H1 (cell line): ENCODE measurements at regions not wholly inside any gene's neighbourhood (a gene's known extent, or its start where the extent isn't known, plus 50 kb on each side); places are given as distances from the start of the nearest gene placed in this dataset.

Experiments used
- CTCF ChIA-PET: fragments of 300-600 bp; sonication (Branson Sonifier 250); formaldehyde crosslinking; loops from one replicate; lab custom pipeline; 2021; ENCODE audit not compliant: partially characterized antibody; lab: Charles Lee
- POLR2A ChIA-PET: fragments of 300-600 bp; sonication (Branson Sonifier 250); formaldehyde crosslinking; loops from one replicate; lab custom pipeline; 2021; ENCODE audit warnings: inconsistent platforms; ENCODE audit not compliant: partially characterized antibody; lab: Charles Lee
- DNase-seq, 2 experiments: peaks; one replicate each; pipeline versions ENCODE4 v3.0.0 to v3.0.0-alpha.2; 2010 to 2022; ENCODE audit warnings: low spot score in 2 of 2, low read depth in 1 of 2, mixed read lengths in 1 of 2
- FAIRE-seq: peaks from 2 replicates; lab custom pipeline; 2011; peaks lifted over from hg19 to GRCh38; lab: Jason Lieb, UNC
- H2AFZ ChIP-seq: 2 replicates; pipeline ENCODE4 v1.8.1; 2012; ENCODE audit warnings: low read length, inconsistent platforms
- H2AK5ac ChIP-seq: 2 replicates; pipeline ENCODE4 v1.6.1; 2013; ENCODE audit warnings: low read depth, low read length
- H2BK120ac ChIP-seq: replicated peaks from 2 replicates; pipeline ENCODE3; 2013; ENCODE audit warnings: low read depth, low read length, inconsistent platforms
- H2BK12ac ChIP-seq: 2 replicates; pipeline ENCODE4 v1.6.1; 2013; ENCODE audit warnings: low read depth, low read length
- H2BK15ac ChIP-seq: 2 replicates; pipeline ENCODE4 v1.6.1; 2013; ENCODE audit warnings: low read length
- H2BK20ac ChIP-seq: 2 replicates; pipeline ENCODE4 v1.6.1; 2013; ENCODE audit warnings: low read length
- H2BK5ac ChIP-seq: 2 replicates; pipeline ENCODE4 v1.6.1; 2013; ENCODE audit warnings: low read depth, low read length
- H3K14ac ChIP-seq: 2 replicates; pipeline ENCODE4 v1.6.1; 2013; ENCODE audit warnings: inconsistent platforms; ENCODE audit not compliant: insufficient read length
- H3K18ac ChIP-seq: 2 replicates; pipeline ENCODE4 v1.6.1; 2013; ENCODE audit warnings: low read length; ENCODE audit errors: extremely low read depth
- H3K23ac ChIP-seq: 2 replicates; pipeline ENCODE4 v1.6.1; 2013; ENCODE audit warnings: inconsistent platforms; ENCODE audit not compliant: insufficient read length
- H3K23me2 ChIP-seq: 2 replicates; pipeline ENCODE4 v1.6.1; 2013; ENCODE audit warnings: low read depth, low read length
- H3K27ac ChIP-seq: 2 replicates; pipeline ENCODE4 v1.6.1; 2011; ENCODE audit warnings: low read depth, low read length, inconsistent platforms
- H3K27me3 ChIP-seq, 4 experiments: replicated peaks in 1 of 4; 1 replicate in 1 of 4; 2 replicates in 3 of 4; pipeline versions ENCODE4 v1.6.1 to v1.8.1; 2011 to 2013; ENCODE audit warnings: low read length in 3 of 4, mild to moderate bottlenecking in 3 of 4, inconsistent platforms in 2 of 4, mixed read lengths in 2 of 4, moderate library complexity in 1 of 4; ENCODE audit not compliant: control insufficient read depth in 3 of 4, insufficient read depth in 3 of 4; ENCODE audit errors: extremely low read depth in 1 of 4
- H3K36me3 ChIP-seq, 4 experiments: 2 replicates each; pipeline versions ENCODE4 v1.6.1 to v1.8.1; 2011 to 2013; ENCODE audit warnings: mild to moderate bottlenecking in 4 of 4, low read length in 3 of 4, moderate library complexity in 2 of 4, control low read depth in 1 of 4, inconsistent platforms in 1 of 4; ENCODE audit not compliant: insufficient read depth in 4 of 4, control insufficient read depth in 2 of 4
- H3K4ac ChIP-seq: replicated peaks from 2 replicates; pipeline ENCODE3; 2013; ENCODE audit warnings: low read length, low read depth, mixed read lengths, inconsistent platforms; ENCODE audit not compliant: insufficient read length
- H3K4me1 ChIP-seq, 4 experiments: replicated peaks in 1 of 4; 1 replicate in 1 of 4; 2 replicates in 3 of 4; pipeline versions ENCODE4 v1.6.1 to v1.8.1; 2011 to 2013; ENCODE audit warnings: low read length in 3 of 4, inconsistent platforms in 2 of 4, mixed read lengths in 1 of 4; ENCODE audit not compliant: insufficient read depth in 4 of 4, control insufficient read depth in 3 of 4
- H3K4me2 ChIP-seq, 2 experiments: 2 replicates each; pipeline versions ENCODE4 v1.6.1 to v1.8.1; 2011 to 2013; ENCODE audit warnings: low read depth in 2 of 2, low read length in 2 of 2, control low read depth in 1 of 2, inconsistent platforms in 1 of 2, mild to moderate bottlenecking in 1 of 2; ENCODE audit not compliant: insufficient read depth in 1 of 2
- H3K4me3 ChIP-seq, 4 experiments: fragments of 200-600, 300-600 bp in 1 of 4; sonication (generic), shearing (Covaris generic), sonication (Bioruptor Twin) in 1 of 4; 2 replicates each; pipeline versions ENCODE4 v1.5.1 to v1.8.1; 2011 to 2016; ENCODE audit warnings: low read length in 4 of 4, low read depth in 3 of 4, control low read depth in 2 of 4, inconsistent platforms in 2 of 4, mild to moderate bottlenecking in 2 of 4, mixed read lengths in 1 of 4, moderate library complexity in 1 of 4; ENCODE audit not compliant: insufficient read depth in 2 of 4; ENCODE audit errors: extremely low read depth in 1 of 4
- H3K56ac ChIP-seq: replicated peaks from 2 replicates; pipeline ENCODE3; 2013; ENCODE audit warnings: low read depth, mild to moderate bottlenecking, mixed read lengths, low read length, inconsistent platforms; ENCODE audit not compliant: insufficient read length
- H3K79me1 ChIP-seq: 2 replicates; pipeline ENCODE4 v1.6.1; 2013; ENCODE audit warnings: low read depth, low read length, control low read depth
- H3K79me2 ChIP-seq, 2 experiments: 2 replicates each; pipeline versions ENCODE4 v1.6.1 to v1.8.1; 2012 to 2013; ENCODE audit warnings: low read length in 2 of 2, mild to moderate bottlenecking in 2 of 2, inconsistent platforms in 1 of 2; ENCODE audit not compliant: insufficient read depth in 2 of 2, control insufficient read depth in 1 of 2
- H3K9ac ChIP-seq, 4 experiments: replicated peaks in 1 of 4; 1 replicate in 1 of 4; 2 replicates in 3 of 4; pipeline versions ENCODE4 v1.6.1 to v1.8.1; 2011 to 2013; ENCODE audit warnings: low read depth in 3 of 4, low read length in 3 of 4, control low read depth in 2 of 4, mild to moderate bottlenecking in 2 of 4, moderate library complexity in 2 of 4, inconsistent platforms in 1 of 4; ENCODE audit errors: extremely low read depth in 1 of 4
- H3K9me3 ChIP-seq, 2 experiments: 2 replicates each; pipeline versions ENCODE4 v1.6.1 to v1.8.1; 2012 to 2013; ENCODE audit warnings: mild to moderate bottlenecking in 2 of 2, moderate library complexity in 2 of 2, control low read depth in 1 of 2, inconsistent platforms in 1 of 2, low read depth in 1 of 2, low read length in 1 of 2, mixed read lengths in 1 of 2; ENCODE audit not compliant: insufficient read depth in 2 of 2
- H4K20me1 ChIP-seq, 2 experiments: replicated peaks in 1 of 2; 2 replicates each; pipeline versions ENCODE3 to v1.8.1; 2011 to 2013; ENCODE audit warnings: inconsistent platforms in 2 of 2, low read length in 2 of 2, mild to moderate bottlenecking in 1 of 2; ENCODE audit not compliant: insufficient read depth in 2 of 2, control insufficient read depth in 1 of 2
- H4K5ac ChIP-seq: 2 replicates; pipeline ENCODE4 v1.6.1; 2013; ENCODE audit warnings: low read length, low read depth, mixed read lengths, inconsistent platforms; ENCODE audit not compliant: insufficient read length
- H4K8ac ChIP-seq: 2 replicates; pipeline ENCODE4 v1.8.0; 2013; ENCODE audit warnings: mild to moderate bottlenecking, moderate library complexity, low read length, inconsistent platforms; ENCODE audit not compliant: insufficient read depth; ENCODE audit errors: extremely low read depth
- H4K91ac ChIP-seq: replicated peaks from 2 replicates; pipeline ENCODE3; 2013; ENCODE audit warnings: low read length, mixed read lengths, inconsistent platforms; ENCODE audit not compliant: insufficient read length
- CTBP2 ChIP-seq: IDR thresholded peaks from 2 replicates; pipeline ENCODE4 v1.7.0; 2011; ENCODE audit warnings: borderline replicate concordance, mild to moderate bottlenecking, moderate library complexity, mixed read lengths, low read length; ENCODE audit not compliant: insufficient read depth, insufficient read length
- SIRT6 ChIP-seq: IDR thresholded peaks from one replicate; pipeline ENCODE4 v1.7.1; 2012; ENCODE audit warnings: low read length, inconsistent platforms
- SP4 ChIP-seq: IDR thresholded peaks from 2 replicates; pipeline ENCODE4 v1.6.1; 2012; ENCODE audit warnings: low read length, inconsistent platforms
- WGBS, 2 experiments: shearing (Covaris generic) in 1 of 2; methylation state at CpG; one replicate each; pipeline versions ENCODE4 v1.1.6 to v1.1.7; 2013 to 2015; ENCODE audit warnings: low lambda C conversion rate in 2 of 2, mixed read lengths in 2 of 2, inconsistent platforms in 1 of 2, low coverage in 1 of 2, missing lambda C conversion rate in 1 of 2; ENCODE audit not compliant: insufficient replicate concordance in 2 of 2, insufficient coverage in 1 of 2, insufficient read length in 1 of 2; ENCODE audit errors: extremely low coverage in 1 of 2, missing lambda C conversion rate in 1 of 2; 5-methylcytosine and 5-hydroxymethylcytosine counted together

DNA sequence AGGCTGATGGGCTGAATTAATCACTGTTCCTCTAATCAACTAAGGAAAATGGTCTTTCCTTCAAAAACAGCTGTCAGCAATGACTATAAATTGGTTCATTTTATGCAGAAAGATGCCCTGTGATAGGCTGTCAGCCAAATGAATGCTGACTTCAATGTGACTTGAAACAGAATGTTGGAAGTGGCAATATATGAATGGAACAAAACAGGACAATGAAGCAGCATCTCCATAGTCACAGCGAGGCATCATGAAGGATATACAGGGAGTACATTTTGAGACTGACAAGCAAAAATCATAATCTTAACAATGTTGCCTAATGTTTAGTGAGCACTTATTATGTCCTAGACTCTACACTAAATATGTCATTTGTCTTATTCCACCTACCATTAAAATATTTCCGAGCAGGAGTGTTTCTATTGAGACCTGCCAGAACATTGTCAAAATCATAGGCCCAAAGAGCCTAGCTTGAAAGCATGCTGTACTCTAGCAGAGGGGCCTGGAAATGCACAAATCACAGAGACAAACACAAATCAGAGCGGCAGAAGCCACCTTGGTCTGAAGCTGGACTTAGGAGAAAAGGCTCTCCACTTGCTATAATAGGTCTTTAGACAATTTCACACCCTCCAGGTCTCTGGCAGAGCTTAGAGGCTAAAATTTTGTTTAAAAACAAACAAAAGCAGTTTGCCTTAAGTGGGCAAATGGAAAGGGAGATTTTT is 63.3 kb downstream of the FAM50B start:
- no peak overlapping the region for H3K4ac ChIP-seq
- H3K36me3 ChIP-seq = no peaks in the 10 kb centered on the region
- no peak overlapping the region for H3K4me3 ChIP-seq
- no peaks in the 10 kb centered on the region for H3K79me1 ChIP-seq
- no peak overlapping the region for H2BK120ac ChIP-seq
- H2BK20ac ChIP-seq = no peak overlapping the region
- POLR2A ChIA-PET = interaction anchor here (1.3 kb wide), 1 partner anchor 15 kb away, joined by 3 read pairs; no protein-coding TSS in a partner anchor
- H3K23ac ChIP-seq = no peak overlapping the region
- H3K4me2 ChIP-seq = no peak overlapping the region
- H4K91ac ChIP-seq = no peak overlapping the region
- H3K4me1 ChIP-seq = peaks cover 0 to 3% (median 3%) of the 10 kb centered on the region in 4 experiments; a peak in 3 of 7 replicates
- no peak overlapping the region for H2BK15ac ChIP-seq
- no peak overlapping the region for H2AK5ac ChIP-seq
- H4K8ac ChIP-seq = no peak overlapping the region
- no peaks in the 10 kb centered on the region for H4K20me1 ChIP-seq
- no peak overlapping the region for H2BK5ac ChIP-seq
- no peak overlapping the region for H4K5ac ChIP-seq
- no peak overlapping the region for H3K14ac ChIP-seq
- H3K9ac ChIP-seq = no peak overlapping the region
- H2BK12ac ChIP-seq = no peak overlapping the region
- 91% methylated on average over 3 of the region's 3 CpGs; no CpG with 5 or more reads in 1 of the 2 experiments for WGBS, 2 experiments
- no peak for TF ChIP-seq CTBP2
- no peak for TF ChIP-seq SP4
- no peak for TF ChIP-seq SIRT6
- TF ChIP-seq, all 59 proteins: peak for 0
- CTCF ChIA-PET = interaction anchor here (0.7 to 3.2 kb wide), 9 partner anchors 10 to 179 kb away, joined by 3 to 15 read pairs (median 3); partner anchors contain the start of gene FAM50B
- FAIRE-seq (no peak), DNase-seq (peak in 1 of 2 experiments; percentile 7)
- no peak overlapping the region for H3K27ac ChIP-seq
- H3K56ac ChIP-seq = no peak overlapping the region
- H3K79me2 ChIP-seq = no peaks in the 10 kb centered on the region
- H3K9me3 ChIP-seq = peaks cover under 1 to 4% of the 10 kb centered on the region in 2 experiments; a peak in 2 of 4 replicates
- no peaks in the 10 kb centered on the region; a peak in 2 of 7 replicates for H3K27me3 ChIP-seq
- H3K23me2 ChIP-seq = no peaks in the 10 kb centered on the region
- H3K18ac ChIP-seq = no peak overlapping the region
- no peak overlapping the region for H2AFZ ChIP-seq
